Epithelial cell of proximal tubule (primary cell): ENCODE measurements at regions not wholly inside any gene's neighbourhood (a gene's known extent, or its start where the extent isn't known, plus 50 kb on each side); places are given as distances from the start of the nearest gene placed in this dataset.

Experiments
- DNase-seq: peaks from one replicate; pipeline ENCODE4 v3.0.0-alpha.2; 2011; ENCODE audit warnings: low read depth
- H3K4me3 ChIP-seq: 2 replicates; pipeline ENCODE4 v1.5.1; 2011; ENCODE audit warnings: low read depth, mild to moderate bottlenecking, low read length
- TF ChIP-seq, protein P1 (sequence below): conservative IDR thresholded peaks from 2 replicates; pipeline ENCODE4 v1.5.1; 2012; ENCODE audit warnings: low read depth, mild to moderate bottlenecking, low read length

DNA sequence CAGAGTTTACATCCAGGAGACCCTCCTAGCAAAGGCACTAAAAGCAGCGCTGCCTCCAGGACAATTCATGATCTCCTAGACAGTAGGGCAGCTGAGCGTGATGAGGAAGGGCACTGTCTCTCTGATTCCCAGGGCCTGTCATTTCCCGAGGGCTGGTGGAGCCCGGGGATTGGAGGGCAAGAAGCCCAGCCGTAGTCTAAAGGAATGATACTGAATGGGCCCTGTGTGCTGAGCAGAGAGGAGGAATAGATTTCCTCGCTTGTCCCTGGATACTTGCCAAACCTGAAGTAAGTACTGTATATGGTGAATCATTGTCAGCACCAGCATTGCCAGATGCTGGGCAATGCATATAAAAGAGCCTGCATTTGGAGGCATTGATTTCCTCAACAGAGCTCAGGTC, 88.0 kb upstream of the SLITRK2 start:
- H3K4me3 ChIP-seq: no peak overlapping the region
- TF ChIP-seq, protein P1, sequence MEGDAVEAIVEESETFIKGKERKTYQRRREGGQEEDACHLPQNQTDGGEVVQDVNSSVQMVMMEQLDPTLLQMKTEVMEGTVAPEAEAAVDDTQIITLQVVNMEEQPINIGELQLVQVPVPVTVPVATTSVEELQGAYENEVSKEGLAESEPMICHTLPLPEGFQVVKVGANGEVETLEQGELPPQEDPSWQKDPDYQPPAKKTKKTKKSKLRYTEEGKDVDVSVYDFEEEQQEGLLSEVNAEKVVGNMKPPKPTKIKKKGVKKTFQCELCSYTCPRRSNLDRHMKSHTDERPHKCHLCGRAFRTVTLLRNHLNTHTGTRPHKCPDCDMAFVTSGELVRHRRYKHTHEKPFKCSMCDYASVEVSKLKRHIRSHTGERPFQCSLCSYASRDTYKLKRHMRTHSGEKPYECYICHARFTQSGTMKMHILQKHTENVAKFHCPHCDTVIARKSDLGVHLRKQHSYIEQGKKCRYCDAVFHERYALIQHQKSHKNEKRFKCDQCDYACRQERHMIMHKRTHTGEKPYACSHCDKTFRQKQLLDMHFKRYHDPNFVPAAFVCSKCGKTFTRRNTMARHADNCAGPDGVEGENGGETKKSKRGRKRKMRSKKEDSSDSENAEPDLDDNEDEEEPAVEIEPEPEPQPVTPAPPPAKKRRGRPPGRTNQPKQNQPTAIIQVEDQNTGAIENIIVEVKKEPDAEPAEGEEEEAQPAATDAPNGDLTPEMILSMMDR: no peak
- no peak for DNase-seq

DNA sequence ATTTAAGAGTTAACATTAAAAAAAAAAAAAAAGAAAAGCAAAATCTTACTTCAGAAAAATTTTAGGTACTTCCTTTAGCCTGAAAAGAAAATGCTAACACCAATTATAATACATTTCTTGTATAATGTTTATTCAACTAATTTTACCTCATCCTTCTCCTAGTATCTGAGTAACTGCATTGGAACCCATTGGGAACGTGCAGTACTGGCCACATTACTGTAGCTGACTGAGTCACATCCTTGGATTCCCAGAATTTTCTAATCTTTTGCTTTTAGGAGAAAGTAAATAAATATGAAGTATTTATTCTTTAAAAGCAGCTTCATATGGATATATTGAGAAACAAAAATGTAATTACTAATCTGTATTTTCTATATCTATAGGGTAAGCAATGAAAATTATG, 82.6 kb upstream of the SLITRK2 start:
- TF ChIP-seq, protein P1: no peak
- DNase-seq: no peak
- H3K4me3 ChIP-seq: no peak overlapping the region

DNA sequence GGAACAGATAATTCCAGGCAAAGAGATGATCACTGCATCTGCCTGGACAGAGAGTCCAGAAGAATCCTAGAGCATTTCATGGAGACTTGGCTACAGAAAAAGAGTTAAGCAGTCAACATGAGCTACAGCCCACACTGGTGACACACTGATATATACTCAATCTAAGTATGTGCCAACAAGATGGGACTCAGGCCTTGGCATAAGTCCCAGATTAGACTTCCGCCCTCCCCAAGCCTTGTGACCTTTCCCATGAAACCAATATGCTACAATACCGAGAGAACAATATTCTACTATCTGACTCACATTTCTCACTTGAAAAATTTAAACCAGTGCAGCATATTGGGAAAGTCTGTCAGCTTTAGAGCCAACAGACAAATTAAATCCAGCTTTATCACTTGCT, 65.7 kb upstream of the SLITRK2 start:
- no peak for DNase-seq
- TF ChIP-seq, protein P1: no peak
- no peak overlapping the region for H3K4me3 ChIP-seq
